ENCODE measurements at regions not wholly inside any gene's neighbourhood (a gene's known extent, or its start where the extent isn't known, plus 50 kb on each side); places are given as distances from the start of the nearest gene placed in this dataset.

DNA sequence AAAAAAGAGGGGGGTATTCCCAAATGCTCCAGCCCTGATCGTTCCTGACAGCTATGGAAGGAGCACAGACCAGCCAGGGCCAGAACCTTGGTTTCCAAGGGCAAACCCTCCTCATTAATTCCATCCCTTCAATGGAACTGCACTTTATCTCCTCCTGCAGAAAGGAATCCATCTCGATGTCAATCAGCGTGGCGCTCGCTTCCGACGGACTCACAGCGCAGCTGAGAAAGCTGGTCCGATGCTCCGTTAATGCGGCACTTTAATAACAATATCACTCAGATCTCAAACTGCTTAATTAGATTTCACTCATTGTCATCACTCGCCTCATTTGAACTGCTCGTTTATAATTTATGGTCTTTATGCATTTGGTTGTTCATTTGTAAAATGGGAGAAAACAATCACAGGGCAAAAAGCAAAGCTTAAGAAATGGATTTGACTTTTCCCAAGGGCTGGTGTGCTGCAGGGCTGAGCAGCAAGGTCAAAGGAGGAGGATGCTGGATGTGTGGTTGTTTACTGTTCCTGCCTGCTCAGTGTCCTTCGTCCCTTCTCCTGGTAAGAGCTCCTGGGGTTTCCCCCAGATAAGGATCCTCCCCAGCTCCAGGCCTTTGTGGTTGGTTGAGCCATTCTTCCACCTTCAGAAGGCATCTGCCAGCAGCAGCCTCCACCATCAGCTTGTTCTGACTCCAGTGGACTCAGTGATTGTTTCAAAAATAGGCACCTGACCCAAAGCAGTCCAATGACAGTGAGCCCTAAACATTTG, 152.7 kb downstream of the ANKRD60 start:
- no peaks in the 10 kb centered on the region for H3K9me3 ChIP-seq (ENCODE audit: control insufficient read depth, low read depth, low read length)
- no peaks in the 10 kb centered on the region for H3K9me1 ChIP-seq (ENCODE audit: control insufficient read depth, extremely low read depth, insufficient read depth, low read length)
- H4K20me1 ChIP-seq (ENCODE audit: control insufficient read depth, extremely low read depth, insufficient read depth, low read length): no peaks in the 10 kb centered on the region
- TF ChIP-seq CTCF (optimal IDR thresholded peaks at IDR 0.05 in 1 of 3, IDR thresholded peaks at IDR 0.05 in 1 of 3, conservative IDR thresholded peaks at IDR 0.05 in 1 of 3; ENCODE audit: extremely low read depth in 1 of 3, insufficient read depth in 2 of 3, low read length in 3 of 3): no peak
- no peak for TF ChIP-seq EZH2 (IDR thresholded peaks at IDR 0.05; ENCODE audit: low read length)
- FAIRE-seq (no peak), DNase-seq (ENCODE audit: low read depth, low spot score) (no peak)
- no peak overlapping the region for H3K4me2 ChIP-seq (ENCODE audit: control insufficient read depth, extremely low read depth, insufficient read depth, low read depth, low read length)
- H3K4me3 ChIP-seq (ENCODE audit: control insufficient read depth in 2 of 3, extremely low read depth in 1 of 3, insufficient read depth in 2 of 3, low read depth in 1 of 3, low read length in 3 of 3): no peak overlapping the region
- no peak overlapping the region for H3K27ac ChIP-seq (ENCODE audit: control insufficient read depth, insufficient read depth, low read length)
- H3K27me3 ChIP-seq (ENCODE audit: control insufficient read depth, extremely low read depth, insufficient read depth, low read length): peaks cover 51% of the 10 kb centered on the region
- no peak overlapping the region for H2AFZ ChIP-seq (ENCODE audit: control insufficient read depth, low read length)
- H3K79me2 ChIP-seq (ENCODE audit: control insufficient read depth, insufficient read depth, low read length): no peaks in the 10 kb centered on the region
- no peaks in the 10 kb centered on the region for H3K36me3 ChIP-seq (ENCODE audit: control insufficient read depth in 2 of 2, extremely low read depth in 1 of 2, insufficient read depth in 2 of 2, low read length in 2 of 2)
- peaks cover 6% of the 10 kb centered on the region for H3K4me1 ChIP-seq (ENCODE audit: control insufficient read depth, extremely low read depth, insufficient read depth, low read length)
- dilution Hi-C loops (cut with MboI; ENCODE audit: extremely low pct_ligation_motif_present, low sequenced_read_pairs): no loop called here
- H3K9ac ChIP-seq (ENCODE audit: control insufficient read depth, extremely low read depth, insufficient read depth, low read length): no peak overlapping the region

- Histone ChIP-seq H2AFZ (ENCODE audit: control insufficient read depth, low read length) (no peak overlapping the region), H3K9ac (ENCODE audit: control insufficient read depth, extremely low read depth, insufficient read depth, low read length) (no peak overlapping the region), H3K27me3 (ENCODE audit: control insufficient read depth, extremely low read depth, insufficient read depth, low read length) (peaks cover 67% of the 10 kb centered on the region), H3K9me1 (ENCODE audit: control insufficient read depth, extremely low read depth, insufficient read depth, low read length) (no peaks in the 10 kb centered on the region), H3K4me2 (ENCODE audit: control insufficient read depth, extremely low read depth, insufficient read depth, low read depth, low read length) (no peak overlapping the region), H3K36me3 (ENCODE audit: control insufficient read depth in 2 of 2, extremely low read depth in 1 of 2, insufficient read depth in 2 of 2, low read length in 2 of 2) (no peaks in the 10 kb centered on the region), H4K20me1 (ENCODE audit: control insufficient read depth, extremely low read depth, insufficient read depth, low read length) (no peaks in the 10 kb centered on the region), H3K79me2 (ENCODE audit: control insufficient read depth, insufficient read depth, low read length) (no peaks in the 10 kb centered on the region), H3K27ac (ENCODE audit: control insufficient read depth, insufficient read depth, low read length) (no peak overlapping the region), H3K4me1 (ENCODE audit: control insufficient read depth, extremely low read depth, insufficient read depth, low read length) (peaks cover 6% of the 10 kb centered on the region), H3K9me3 (ENCODE audit: control insufficient read depth, low read depth, low read length) (no peaks in the 10 kb centered on the region), H3K4me3 (ENCODE audit: control insufficient read depth in 2 of 3, extremely low read depth in 1 of 3, insufficient read depth in 2 of 3, low read depth in 1 of 3, low read length in 3 of 3) (no peak overlapping the region)
- dilution Hi-C loops (cut with MboI; ENCODE audit: extremely low pct_ligation_motif_present, low sequenced_read_pairs): no loop called here
- no peak for DNase-seq (ENCODE audit: low read depth, low spot score)
- no peak for TF ChIP-seq CTCF (optimal IDR thresholded peaks at IDR 0.05 in 1 of 3, IDR thresholded peaks at IDR 0.05 in 1 of 3, conservative IDR thresholded peaks at IDR 0.05 in 1 of 3; ENCODE audit: extremely low read depth in 1 of 3, insufficient read depth in 2 of 3, low read length in 3 of 3)
- TF ChIP-seq EZH2 (IDR thresholded peaks at IDR 0.05; ENCODE audit: low read length): no peak
- FAIRE-seq: no peak
These were observed 154.3 kb downstream of the ANKRD60 start for GRCh38 chr20:58073945-58074856.
